Right lobe of liver (tissue), 6 donors: ENCODE measurements at regions not wholly inside any gene's neighbourhood (a gene's known extent, or its start where the extent isn't known, plus 50 kb on each side); places are given as distances from the start of the nearest gene placed in this dataset.

Source experiments
- ATAC-seq, 4 donors: fragments of 200-7000 bp; cut with Tn5 transposase; one replicate each; pipeline ENCODE4 v1.9.1; 2020; ENCODE audit warnings: mild to moderate bottlenecking in 4 of 4, moderate library complexity in 4 of 4
- DNase-seq, 3 donors: peaks; one replicate each; pipeline ENCODE4 v3.0.0-alpha.2; 2020
- H3K27ac ChIP-seq, 3 donors: fragments of 200-600 bp; one replicate each; pipeline ENCODE4 v1.8.0; 2022
- H3K27me3 ChIP-seq, 2 donors: fragments of 200-600 bp; one replicate each; pipeline ENCODE4 v1.8.0; 2022
- H3K36me3 ChIP-seq, 4 donors: fragments of 200-600 bp; sonication (generic) in 1 of 4; one replicate each; pipeline versions ENCODE4 v1.5.1 to v1.8.0; 2017 to 2022; ENCODE audit warnings: control low read depth in 1 of 4
- H3K4me1 ChIP-seq, 4 donors: fragments of 200-600 bp; sonication (generic) in 1 of 4; one replicate each; pipeline versions ENCODE4 v1.5.1 to v1.8.0; 2017 to 2022; ENCODE audit warnings: control low read depth in 1 of 4
- H3K4me3 ChIP-seq, 3 donors: fragments of 200-600 bp; one replicate each; pipeline ENCODE4 v1.8.0; 2022
- H3K9me3 ChIP-seq, 4 donors: fragments of 200-600 bp; sonication (generic) in 1 of 4; one replicate each; pipeline versions ENCODE4 v1.5.1 to v1.8.0; 2017 to 2022; ENCODE audit warnings: control low read depth in 1 of 4
- POLR2A ChIP-seq: fragments of 450-650 bp; IDR thresholded peaks from one replicate; pipeline ENCODE4 v1.6.1; 2017; ENCODE audit warnings: antibody characterized with exemption, mild to moderate bottlenecking
- whole genome bisulfite sequencing: methylation state at CpG from one replicate; pipeline ENCODE4 v1.1.6; 2018; ENCODE audit warnings: low coverage, low lambda C conversion rate; ENCODE audit not compliant: insufficient coverage; ENCODE audit errors: missing lambda C conversion rate; 5-methylcytosine and 5-hydroxymethylcytosine counted together
- intact Hi-C, 2 donors: fragments of 100-400 bp; cut with DNase I; formaldehyde crosslinking; loops; one replicate each; pipeline versions ENCODE4 v1.11.2 to v1.14.1; 2022
- TF ChIP-seq, protein P1 (sequence below), 4 donors: fragments of 200-600 bp in 3 of 4; fragments of 450-650 bp in 1 of 4; IDR thresholded peaks; one replicate each; pipeline versions ENCODE4 v1.5.1 to v1.8.0; 2016 to 2022; ENCODE audit warnings: antibody characterized with exemption in 4 of 4, mild to moderate bottlenecking in 2 of 4
- donor health status: DM: no; HTN: yes; CAD: no.
- donor health status: DM: no; HTN: no; CAD: no.
- donor health status: DM: no; HTN: no; CAD: no.
- donor health status: DM: no; HTN: yes; CAD: no.
- donor health status: DM: no; HTN: yes; CAD: no.

- intact Hi-C loops = no loop called here
- no peak overlapping the region for H3K4me3 ChIP-seq
- no peaks in the 10 kb centered on the region for H3K27me3 ChIP-seq
- H3K9me3 ChIP-seq = peaks cover 0 to 2% (median 0%) of the 10 kb centered on the region in 4 donors
- DNase-seq (no peak), ATAC-seq (no peak)
- H3K4me1 ChIP-seq = no peaks in the 10 kb centered on the region
- no peak for TF ChIP-seq POLR2A
- TF ChIP-seq, protein P1, sequence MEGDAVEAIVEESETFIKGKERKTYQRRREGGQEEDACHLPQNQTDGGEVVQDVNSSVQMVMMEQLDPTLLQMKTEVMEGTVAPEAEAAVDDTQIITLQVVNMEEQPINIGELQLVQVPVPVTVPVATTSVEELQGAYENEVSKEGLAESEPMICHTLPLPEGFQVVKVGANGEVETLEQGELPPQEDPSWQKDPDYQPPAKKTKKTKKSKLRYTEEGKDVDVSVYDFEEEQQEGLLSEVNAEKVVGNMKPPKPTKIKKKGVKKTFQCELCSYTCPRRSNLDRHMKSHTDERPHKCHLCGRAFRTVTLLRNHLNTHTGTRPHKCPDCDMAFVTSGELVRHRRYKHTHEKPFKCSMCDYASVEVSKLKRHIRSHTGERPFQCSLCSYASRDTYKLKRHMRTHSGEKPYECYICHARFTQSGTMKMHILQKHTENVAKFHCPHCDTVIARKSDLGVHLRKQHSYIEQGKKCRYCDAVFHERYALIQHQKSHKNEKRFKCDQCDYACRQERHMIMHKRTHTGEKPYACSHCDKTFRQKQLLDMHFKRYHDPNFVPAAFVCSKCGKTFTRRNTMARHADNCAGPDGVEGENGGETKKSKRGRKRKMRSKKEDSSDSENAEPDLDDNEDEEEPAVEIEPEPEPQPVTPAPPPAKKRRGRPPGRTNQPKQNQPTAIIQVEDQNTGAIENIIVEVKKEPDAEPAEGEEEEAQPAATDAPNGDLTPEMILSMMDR (IDR thresholded peaks at IDR 0.05) = no peak
- no peak overlapping the region for H3K27ac ChIP-seq
- 40% methylated on average over 3 of the region's 3 CpGs for WGBS
- H3K36me3 ChIP-seq = no peaks in the 10 kb centered on the region
Measured at GRCh38 chr19:30272554-30272953, 99.6 kb upstream of the ZNF536 start.

GRCh38 chr19:30273184-30273583 is 99.0 kb upstream of the ZNF536 start:
- no peak for TF ChIP-seq POLR2A
- TF ChIP-seq, protein P1 (IDR thresholded peaks at IDR 0.05) = no peak
- peaks cover 0 to 2% (median 0%) of the 10 kb centered on the region in 4 donors for H3K9me3 ChIP-seq
- no peaks in the 10 kb centered on the region for H3K36me3 ChIP-seq
- ATAC-seq = no peak
- no peaks in the 10 kb centered on the region for H3K4me1 ChIP-seq
- intact Hi-C loops = no loop called here
- H3K4me3 ChIP-seq = no peak overlapping the region
- H3K27me3 ChIP-seq = no peaks in the 10 kb centered on the region
- no peak overlapping the region for H3K27ac ChIP-seq
- WGBS = 30% methylated on average over 2 of the region's 2 CpGs
- DNase-seq = no peak

DNA sequence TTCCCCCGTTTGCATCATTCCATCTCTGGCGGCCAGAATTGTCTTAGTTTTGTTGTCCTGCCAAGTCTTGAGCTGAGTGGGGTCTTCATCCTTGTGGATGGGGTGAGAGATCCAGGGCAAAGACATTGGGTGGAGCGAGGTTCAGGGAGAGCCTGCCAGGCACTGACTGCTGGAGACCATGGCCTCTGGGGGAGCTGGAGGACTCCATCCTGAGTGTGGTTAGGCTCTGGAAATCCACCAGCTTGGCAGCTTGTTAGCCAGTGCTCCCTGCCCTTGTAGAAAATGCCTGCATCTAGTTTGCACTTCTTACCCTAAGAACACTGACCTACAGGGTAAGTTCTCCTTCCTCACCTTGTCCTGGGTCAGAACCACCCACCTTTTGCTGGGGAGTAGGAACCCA is 97.2 kb upstream of the ZNF536 start:
- WGBS = 47% methylated on average over 2 of the region's 3 CpGs
- TF ChIP-seq POLR2A = no peak
- TF ChIP-seq, protein P1 (IDR thresholded peaks at IDR 0.05) = no peak
- no peak overlapping the region for H3K27ac ChIP-seq
- no peaks in the 10 kb centered on the region for H3K36me3 ChIP-seq
- intact Hi-C loops = no loop called here
- no peaks in the 10 kb centered on the region for H3K4me1 ChIP-seq
- no peak for DNase-seq
- no peak for ATAC-seq
- peaks cover 0 to 2% (median 0%) of the 10 kb centered on the region in 4 donors for H3K9me3 ChIP-seq
- no peak overlapping the region for H3K4me3 ChIP-seq
- no peaks in the 10 kb centered on the region for H3K27me3 ChIP-seq

- no peaks in the 10 kb centered on the region for H3K27me3 ChIP-seq
- intact Hi-C loops = no loop called here
- TF ChIP-seq, protein P1 (IDR thresholded peaks at IDR 0.05) = no peak
- no peaks in the 10 kb centered on the region for H3K4me1 ChIP-seq
- DNase-seq = no peak
- H3K9me3 ChIP-seq = peaks cover 0 to 2% (median 0%) of the 10 kb centered on the region in 4 donors
- H3K36me3 ChIP-seq = no peaks in the 10 kb centered on the region
- ATAC-seq = no peak
- H3K27ac ChIP-seq = no peak overlapping the region
- H3K4me3 ChIP-seq = no peak overlapping the region
- WGBS = 46% methylated on average over 11 of the region's 11 CpGs
Measured at GRCh38 chr19:30276011-30276882, 95.9 kb upstream of the ZNF536 start.
